GM12874 (cell line): ENCODE measurements at regions not wholly inside any gene's neighbourhood (a gene's known extent, or its start where the extent isn't known, plus 50 kb on each side); places are given as distances from the start of the nearest gene placed in this dataset.

Experiments used
- TF ChIP-seq, protein P1 (sequence below): IDR thresholded peaks from 2 replicates; pipeline ENCODE4 v1.5.1; 2011; ENCODE audit warnings: low read depth, mild to moderate bottlenecking, control low read depth, low read length, moderate library complexity; ENCODE audit not compliant: insufficient read depth

DNA sequence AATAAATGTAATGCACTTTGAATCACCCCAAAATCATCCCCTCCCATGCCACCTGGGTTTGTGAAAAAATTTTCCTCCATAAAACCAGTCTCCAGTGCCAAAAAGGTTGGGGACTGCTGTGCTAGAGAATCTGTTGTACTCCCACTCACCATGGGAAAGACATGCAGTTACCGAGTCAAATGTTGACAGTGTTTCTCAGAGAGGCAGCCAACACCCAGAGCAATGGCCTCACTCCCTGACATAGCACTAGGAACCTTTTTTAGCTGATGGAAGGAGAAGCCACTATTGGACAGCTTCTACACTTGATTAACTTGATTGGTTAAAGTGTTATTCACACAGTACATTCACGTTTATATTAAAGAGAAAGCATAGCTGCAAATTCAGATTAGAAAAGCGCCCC, 59.8 kb upstream of the MANEA start:
- TF ChIP-seq, protein P1, sequence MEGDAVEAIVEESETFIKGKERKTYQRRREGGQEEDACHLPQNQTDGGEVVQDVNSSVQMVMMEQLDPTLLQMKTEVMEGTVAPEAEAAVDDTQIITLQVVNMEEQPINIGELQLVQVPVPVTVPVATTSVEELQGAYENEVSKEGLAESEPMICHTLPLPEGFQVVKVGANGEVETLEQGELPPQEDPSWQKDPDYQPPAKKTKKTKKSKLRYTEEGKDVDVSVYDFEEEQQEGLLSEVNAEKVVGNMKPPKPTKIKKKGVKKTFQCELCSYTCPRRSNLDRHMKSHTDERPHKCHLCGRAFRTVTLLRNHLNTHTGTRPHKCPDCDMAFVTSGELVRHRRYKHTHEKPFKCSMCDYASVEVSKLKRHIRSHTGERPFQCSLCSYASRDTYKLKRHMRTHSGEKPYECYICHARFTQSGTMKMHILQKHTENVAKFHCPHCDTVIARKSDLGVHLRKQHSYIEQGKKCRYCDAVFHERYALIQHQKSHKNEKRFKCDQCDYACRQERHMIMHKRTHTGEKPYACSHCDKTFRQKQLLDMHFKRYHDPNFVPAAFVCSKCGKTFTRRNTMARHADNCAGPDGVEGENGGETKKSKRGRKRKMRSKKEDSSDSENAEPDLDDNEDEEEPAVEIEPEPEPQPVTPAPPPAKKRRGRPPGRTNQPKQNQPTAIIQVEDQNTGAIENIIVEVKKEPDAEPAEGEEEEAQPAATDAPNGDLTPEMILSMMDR, result no peak

DNA sequence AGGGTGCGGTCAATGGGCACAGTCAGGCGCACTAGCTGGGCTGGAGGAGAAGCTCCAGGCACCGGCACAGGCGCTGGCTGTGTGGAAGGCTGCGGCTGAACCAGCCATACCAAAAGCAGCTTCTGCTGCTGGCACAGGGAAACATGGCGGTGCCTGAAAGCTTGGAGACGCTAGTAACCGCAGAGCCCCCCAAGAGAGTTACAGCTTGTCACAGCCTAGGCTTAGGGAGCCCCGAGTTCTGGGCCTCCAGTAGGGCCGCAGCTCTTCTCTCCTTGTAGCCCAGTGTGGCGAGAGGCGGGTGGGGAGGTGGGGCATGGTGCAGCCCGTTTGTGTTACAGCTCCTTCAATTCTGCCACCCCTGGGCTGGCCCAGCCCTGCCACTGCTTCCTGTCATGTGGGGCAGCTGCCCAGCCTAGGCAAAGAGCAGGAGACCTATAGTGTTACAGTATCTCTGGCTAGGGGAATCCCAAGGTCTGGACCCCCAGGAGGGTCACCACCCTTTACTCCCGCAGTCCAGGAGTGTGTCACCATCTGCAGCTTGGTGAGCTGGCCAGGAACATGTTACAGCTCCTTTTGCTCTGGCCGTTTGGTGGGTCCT, 58.6 kb upstream of the MANEA start:
- TF ChIP-seq, protein P1, result no peak

DNA sequence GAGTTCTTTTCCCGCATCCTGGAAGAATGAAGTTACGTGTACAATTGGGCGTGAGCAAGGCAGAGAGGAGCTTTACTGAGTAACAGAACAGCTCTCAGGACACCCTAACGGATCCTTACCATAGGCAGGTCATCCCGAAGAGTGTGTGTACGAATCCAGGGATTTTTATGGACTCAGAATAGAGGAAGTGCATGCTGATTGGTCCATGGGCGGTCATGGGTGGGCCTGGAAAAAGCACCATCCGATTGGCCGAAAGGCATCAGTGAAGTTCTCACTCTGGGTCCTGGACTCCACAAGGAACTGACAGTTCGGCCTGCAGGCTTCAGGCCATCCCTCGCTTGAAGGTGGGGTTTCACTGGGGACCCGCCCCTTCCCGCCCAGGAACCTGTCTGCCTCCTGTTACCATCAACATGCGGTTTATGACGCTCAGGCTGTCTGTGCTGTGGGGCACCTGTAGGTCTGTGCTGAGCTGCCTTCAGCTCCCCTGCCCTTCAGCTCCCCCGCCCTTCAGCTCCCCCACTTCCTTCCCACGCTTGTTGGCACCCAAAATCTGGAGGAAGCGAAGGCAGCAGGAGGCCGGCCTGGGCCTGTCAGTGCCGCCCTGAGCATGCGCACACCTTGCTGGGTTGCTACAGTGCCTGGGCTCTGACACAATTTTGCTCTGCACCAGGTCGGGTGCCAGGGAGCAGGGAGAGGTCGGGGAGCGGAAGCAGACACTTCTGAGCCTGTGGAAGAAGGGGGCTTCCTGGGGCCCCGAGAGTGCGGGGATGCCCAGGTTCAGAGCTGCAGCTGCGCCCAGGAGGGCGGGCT, 57.9 kb upstream of the MANEA start:
- TF ChIP-seq, protein P1, result no peak

DNA sequence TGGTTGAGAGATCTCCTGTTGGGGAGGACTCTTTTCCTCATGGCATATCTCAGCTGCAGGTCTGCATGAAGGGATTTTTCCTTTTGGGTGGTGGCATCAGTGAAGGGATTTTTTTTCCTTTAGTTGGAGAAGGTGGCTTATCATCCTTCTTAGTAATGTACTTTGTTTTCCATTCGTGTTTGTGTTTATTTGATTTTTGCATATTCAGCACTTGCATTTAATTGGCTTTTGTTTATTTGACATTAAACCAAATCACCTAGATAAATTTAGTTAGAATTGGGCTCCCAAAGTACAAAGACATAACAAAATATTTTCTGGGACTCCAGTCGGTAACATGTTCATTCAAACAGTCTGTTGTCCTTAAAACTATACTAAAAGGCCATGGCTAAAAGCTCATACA, 56.2 kb upstream of the MANEA start:
- TF ChIP-seq, protein P1, result no peak
